Amniotic stem cell (primary cell): ENCODE measurements at regions not wholly inside any gene's neighbourhood (a gene's known extent, or its start where the extent isn't known, plus 50 kb on each side); places are given as distances from the start of the nearest gene placed in this dataset.
"Not testable (repeated sequence)": the region's sequence is repeated elsewhere in the genome, so short reads cannot be mapped to it uniquely, and the experiment has no call there.

Experiments used
- DNase-seq: peaks from one replicate; lab custom pipeline; 2025; lab: John Stamatoyannopoulos, UW

DNA sequence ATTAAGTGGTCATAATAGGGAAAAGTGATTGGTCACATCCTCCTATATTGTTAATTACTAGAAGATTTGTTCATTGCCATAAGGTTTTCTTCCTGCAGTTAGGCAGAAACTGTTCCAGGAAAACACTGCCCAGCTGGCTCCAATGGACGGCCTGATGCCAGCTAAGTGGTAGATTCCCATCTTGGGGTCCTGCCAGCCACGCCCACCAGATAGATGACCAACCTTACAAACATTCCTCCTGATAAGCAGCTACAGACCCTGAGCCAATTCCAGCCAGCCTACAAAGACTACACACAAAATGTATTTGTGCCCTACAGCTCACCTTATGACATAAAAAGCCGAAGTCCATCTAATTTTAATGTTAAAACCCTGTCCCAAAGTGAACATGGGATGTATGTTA is 685.9 kb upstream of the USP15 start:
- DNase-seq, result no peak

GRCh38 chr12:61584943-61585342 is 675.3 kb upstream of the USP15 start:
- DNase-seq, result no peak

DNA sequence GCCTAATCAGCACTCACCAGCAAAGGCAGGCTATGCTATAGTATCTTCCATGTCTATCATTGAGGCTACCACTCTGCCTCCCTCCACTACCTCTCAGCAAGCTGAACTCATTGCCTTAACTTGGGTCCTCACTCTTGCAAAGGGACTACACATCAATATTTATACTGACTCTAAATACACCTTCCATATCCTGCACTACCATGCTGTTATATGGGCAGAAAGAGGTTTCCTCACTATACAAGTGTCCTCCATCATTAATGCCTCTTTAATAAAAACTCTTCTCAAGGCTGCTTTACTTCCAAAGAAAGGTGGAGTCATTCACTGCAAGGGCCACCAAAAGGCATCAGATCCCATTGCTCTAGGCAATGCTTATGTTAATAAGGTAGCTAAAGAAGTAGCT is 669.3 kb upstream of the USP15 start:
- not testable (repeated sequence) for DNase-seq

- no peak for DNase-seq
Observed at GRCh38 chr12:61610143-61610542, 650.1 kb upstream of the USP15 start.

- no peak for DNase-seq
Observed at GRCh38 chr12:61629702-61630101, 630.5 kb upstream of the USP15 start.

GRCh38 chr12:61646639-61647038 is 613.6 kb upstream of the USP15 start:
- DNase-seq, result no peak

DNA sequence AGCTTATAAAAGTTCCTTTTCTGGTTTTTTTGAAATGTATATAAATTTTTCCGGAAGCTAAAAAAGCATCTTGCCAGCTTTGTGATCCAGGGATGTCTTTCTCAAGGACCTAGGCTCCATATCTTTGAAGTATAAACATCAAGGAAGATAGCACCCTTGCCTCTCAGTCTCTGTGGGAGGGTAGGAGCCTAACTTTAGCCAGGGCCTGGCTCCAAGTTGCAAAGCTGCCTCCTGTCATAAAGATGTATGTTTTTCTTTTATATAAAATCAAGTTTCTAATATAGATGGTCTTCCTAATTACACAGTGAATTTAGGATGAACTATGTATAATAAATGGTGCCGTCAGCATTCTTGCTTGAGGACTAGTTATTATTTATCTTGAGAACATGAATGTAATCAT is 612.6 kb upstream of the USP15 start:
- DNase-seq, result no peak

GRCh38 chr12:61652265-61652664 is 607.9 kb upstream of the USP15 start:
- no peak for DNase-seq

- DNase-seq, result no peak
Observed at GRCh38 chr12:61654698-61655097, 605.5 kb upstream of the USP15 start.

DNA sequence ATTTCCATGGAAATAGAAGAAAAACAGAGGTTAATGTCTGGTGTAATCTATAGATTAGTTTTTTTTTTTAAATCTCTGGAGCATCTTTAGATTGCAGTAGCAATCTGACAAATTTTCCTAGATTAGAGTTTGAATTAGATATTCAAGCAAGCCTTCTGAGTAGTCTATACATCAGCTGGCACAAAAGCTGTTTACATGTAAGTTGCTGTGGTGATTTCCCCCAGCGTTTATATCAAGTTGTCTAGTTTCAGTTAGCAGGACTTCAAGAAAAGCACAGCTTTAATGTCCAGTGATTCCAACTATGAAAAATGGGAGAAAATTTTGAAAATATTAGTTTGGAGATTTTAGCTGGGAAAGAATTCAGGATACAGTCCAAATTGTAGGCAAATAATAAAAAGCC is 605.0 kb upstream of the USP15 start:
- no peak for DNase-seq

- no peak for DNase-seq
Observed at GRCh38 chr12:61667676-61668075, 592.5 kb upstream of the USP15 start.

- no peak for DNase-seq
Observed at GRCh38 chr12:61676520-61676919, 583.7 kb upstream of the USP15 start.

- no peak for DNase-seq
Observed at GRCh38 chr12:61687407-61687806, 572.8 kb upstream of the USP15 start.

DNA sequence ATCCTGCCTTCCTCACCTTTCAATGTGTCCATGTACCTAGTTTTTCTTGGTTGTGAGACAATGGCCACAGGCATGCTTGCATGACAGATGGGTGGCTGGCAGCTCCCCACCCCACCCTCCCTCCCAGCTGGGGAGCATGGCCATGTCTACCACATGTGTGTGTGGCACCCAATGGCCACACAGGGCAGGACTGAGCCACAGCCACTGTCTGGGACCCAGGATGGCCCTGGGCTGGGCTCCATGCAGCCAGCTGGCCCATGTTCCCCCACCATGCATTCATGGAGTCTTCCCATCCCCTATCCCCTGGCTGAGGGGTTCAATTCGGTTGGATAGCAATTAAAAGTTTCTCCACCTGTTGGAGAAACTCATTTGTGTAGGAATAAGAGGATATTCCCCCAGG is 566.0 kb upstream of the USP15 start:
- DNase-seq, result no peak

DNA sequence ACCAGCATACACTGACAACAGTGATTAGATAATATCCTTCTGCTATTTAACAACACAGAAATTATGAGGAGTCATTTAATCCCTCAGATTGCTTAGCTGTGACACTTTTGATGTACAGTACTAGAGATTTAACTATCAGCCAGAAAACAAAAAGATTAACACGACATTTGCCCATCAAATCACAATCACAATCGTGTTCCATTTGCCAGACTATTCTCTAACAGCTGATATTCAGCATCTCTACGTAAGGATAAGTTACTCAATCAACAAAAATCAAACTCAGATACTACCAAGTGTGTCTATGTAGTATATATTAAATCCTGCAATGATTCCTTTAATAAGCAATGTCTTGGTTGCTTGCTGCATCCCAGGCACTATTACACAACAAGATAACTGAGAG is 558.7 kb upstream of the USP15 start:
- no peak for DNase-seq

- no peak for DNase-seq
Observed at GRCh38 chr12:61706783-61707182, 553.4 kb upstream of the USP15 start.

GRCh38 chr12:61713121-61713520 is 547.1 kb upstream of the USP15 start:
- DNase-seq, result no peak

DNA sequence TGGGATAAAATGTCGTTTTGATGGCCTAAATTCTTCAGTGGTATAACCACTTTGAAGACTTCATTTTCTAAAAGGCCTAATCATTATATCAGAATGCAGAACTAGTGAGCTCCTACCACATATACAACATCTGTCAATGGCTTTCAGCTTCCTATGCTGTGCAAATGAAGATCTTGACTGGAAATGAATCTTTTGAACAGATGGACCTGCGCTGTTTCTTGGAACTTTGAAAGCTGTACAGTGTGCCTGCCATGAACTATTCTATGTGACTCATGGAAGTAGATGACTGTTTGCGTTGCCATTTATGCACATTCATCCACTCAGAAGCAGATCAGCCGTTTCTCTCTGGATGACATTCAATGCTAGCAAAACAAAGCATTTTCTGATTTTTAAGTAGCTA is 542.2 kb upstream of the USP15 start:
- no peak for DNase-seq

GRCh38 chr12:61739925-61740324 is 520.3 kb upstream of the USP15 start:
- no peak for DNase-seq

GRCh38 chr12:61750604-61751003 is 509.6 kb upstream of the USP15 start:
- DNase-seq, result no peak

- no peak for DNase-seq
Observed at GRCh38 chr12:61754214-61754613, 506.0 kb upstream of the USP15 start.

- DNase-seq, result no peak
Observed at GRCh38 chr12:61757831-61758505, 502.2 kb upstream of the USP15 start.

DNA sequence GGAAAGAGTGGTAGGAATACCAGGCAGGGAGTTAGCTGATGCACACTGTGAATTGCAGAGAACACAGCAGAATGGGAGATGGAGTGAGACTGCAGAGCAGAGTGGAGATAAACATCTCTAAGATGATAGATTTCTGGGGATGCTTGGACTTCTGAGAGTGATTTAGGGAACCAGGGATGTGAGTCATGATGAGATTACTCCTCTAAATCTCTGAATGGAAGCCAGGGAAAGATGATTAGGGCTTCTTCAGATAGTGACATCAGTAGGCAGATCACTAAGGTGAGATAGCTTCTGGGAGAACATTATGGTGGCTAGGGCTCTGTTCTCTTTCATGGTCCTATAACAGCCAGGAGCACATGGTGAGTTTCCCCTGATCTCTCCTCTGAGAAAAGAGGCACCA is 501.5 kb upstream of the USP15 start:
- no peak for DNase-seq

DNA sequence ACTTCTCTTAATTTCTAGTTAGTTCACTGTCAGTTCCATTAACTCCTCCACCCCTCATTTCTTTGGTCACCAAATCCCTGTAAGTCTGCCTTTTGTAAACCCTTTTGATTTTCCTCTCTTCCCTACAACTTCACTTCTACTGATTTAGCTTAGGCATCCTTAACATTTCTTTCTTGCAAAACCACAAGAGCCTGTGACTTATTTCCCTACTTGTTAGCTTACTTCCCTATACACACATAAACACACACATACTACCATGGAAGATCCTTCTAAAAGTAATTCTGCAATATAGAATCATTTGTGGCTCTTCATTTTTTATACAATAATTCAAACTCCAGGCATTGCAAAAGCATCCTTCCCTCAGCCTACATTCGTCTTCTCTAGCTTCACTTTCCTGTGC is 494.3 kb upstream of the USP15 start:
- DNase-seq, result no peak

DNA sequence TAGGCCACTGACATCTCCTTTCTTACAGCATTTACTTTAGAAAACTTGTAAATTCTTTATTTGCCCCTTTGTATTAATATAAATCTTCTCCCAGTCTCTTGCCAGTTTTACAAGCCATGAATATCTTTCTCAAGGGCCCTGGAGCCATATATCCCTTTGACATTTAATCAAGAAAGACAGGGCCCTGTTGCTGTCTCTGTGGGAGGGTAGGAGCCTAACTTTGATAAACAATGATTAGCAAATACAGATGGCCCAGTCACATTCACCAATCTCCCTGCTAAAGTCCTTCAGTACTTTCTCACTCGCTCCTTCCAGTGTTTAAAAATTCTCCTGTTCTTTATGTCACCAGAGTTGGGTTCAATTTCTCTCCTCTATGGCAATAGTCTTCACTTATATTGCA is 479.8 kb upstream of the USP15 start:
- no peak for DNase-seq
